Stimulated activated CD4-positive, alpha-beta T cell treated with anti-CD3 and anti-CD28 coated beads, Interleukin-1b, Interleukin-23, amount 100 ng/mL, for 48 hours (primary cell): ENCODE measurements at regions not wholly inside any gene's neighbourhood (a gene's known extent, or its start where the extent isn't known, plus 50 kb on each side); places are given as distances from the start of the nearest gene placed in this dataset.
"Not testable (repeated sequence)": the region's sequence is repeated elsewhere in the genome, so short reads cannot be mapped to it uniquely, and the experiment has no call there.

Experiments
- DNase-seq: peaks from one replicate; pipeline ENCODE4 v3.0.0-alpha.2; 2020

- DNase-seq = no peak
These were observed 141.1 kb upstream of the ABI3BP start for GRCh38 chr3:101134331-101134730.

GRCh38 chr3:101133652-101134051 lies 140.4 kb upstream of the ABI3BP start:
- DNase-seq = no peak

GRCh38 chr3:101133197-101133596 lies 140.0 kb upstream of the ABI3BP start:
- not testable (repeated sequence) for DNase-seq

- DNase-seq = no peak
These were observed 138.5 kb upstream of the ABI3BP start for GRCh38 chr3:101131767-101132166.

GRCh38 chr3:101128786-101129185 lies 135.6 kb upstream of the ABI3BP start:
- no peak for DNase-seq

- no peak for DNase-seq
These were observed 134.8 kb upstream of the ABI3BP start for GRCh38 chr3:101128001-101128400.

- DNase-seq = no peak
These were observed 130.9 kb upstream of the ABI3BP start for GRCh38 chr3:101124125-101124524.

- DNase-seq = no peak
These were observed 129.9 kb upstream of the ABI3BP start for GRCh38 chr3:101123081-101123480.

GRCh38 chr3:101122681-101123080 lies 129.5 kb upstream of the ABI3BP start:
- no peak for DNase-seq

- no peak for DNase-seq
These were observed 126.8 kb upstream of the ABI3BP start for GRCh38 chr3:101120039-101120438.

GRCh38 chr3:101119535-101119934 lies 126.3 kb upstream of the ABI3BP start:
- DNase-seq = no peak

- no peak for DNase-seq
These were observed 124.8 kb upstream of the ABI3BP start for GRCh38 chr3:101117980-101118379.

- DNase-seq = no peak
These were observed 124.2 kb upstream of the ABI3BP start for GRCh38 chr3:101117465-101117864.

- DNase-seq = not testable (repeated sequence)
These were observed 117.1 kb upstream of the ABI3BP start for GRCh38 chr3:101110295-101110694.

- no peak for DNase-seq
These were observed 111.1 kb upstream of the ABI3BP start for GRCh38 chr3:101104321-101104720.

- no peak for DNase-seq
These were observed 109.6 kb upstream of the ABI3BP start for GRCh38 chr3:101102678-101103296.

GRCh38 chr3:101100361-101101009 lies 107.3 kb upstream of the ABI3BP start:
- no peak for DNase-seq

GRCh38 chr3:101099791-101100190 lies 106.6 kb upstream of the ABI3BP start:
- DNase-seq = no peak

- no peak for DNase-seq
These were observed 103.2 kb upstream of the ABI3BP start for GRCh38 chr3:101096444-101096843.

- DNase-seq = no peak
These were observed 102.6 kb upstream of the ABI3BP start for GRCh38 chr3:101095693-101096430.

- no peak for DNase-seq
These were observed 98.3 kb upstream of the ABI3BP start for GRCh38 chr3:101091489-101091888.

- no peak for DNase-seq
These were observed 92.5 kb upstream of the ABI3BP start for GRCh38 chr3:101085752-101086151.

GRCh38 chr3:101084404-101084803 lies 91.2 kb upstream of the ABI3BP start:
- DNase-seq = no peak

GRCh38 chr3:101081999-101082398 lies 88.8 kb upstream of the ABI3BP start:
- DNase-seq = no peak
